C4-2B (cell line): ENCODE measurements at regions not wholly inside any gene's neighbourhood (a gene's known extent, or its start where the extent isn't known, plus 50 kb on each side); places are given as distances from the start of the nearest gene placed in this dataset.

ENCODE experiments used
- CTCF ChIP-seq: fragments of 450-650 bp; conservative IDR thresholded peaks from 2 replicates; pipeline ENCODE4 v1.5.1; 2017; ENCODE audit warnings: mild to moderate bottlenecking
- ZFX ChIP-seq: fragments of 450-650 bp; IDR thresholded peaks from 2 replicates; pipeline ENCODE4 v1.6.1; 2017

DNA sequence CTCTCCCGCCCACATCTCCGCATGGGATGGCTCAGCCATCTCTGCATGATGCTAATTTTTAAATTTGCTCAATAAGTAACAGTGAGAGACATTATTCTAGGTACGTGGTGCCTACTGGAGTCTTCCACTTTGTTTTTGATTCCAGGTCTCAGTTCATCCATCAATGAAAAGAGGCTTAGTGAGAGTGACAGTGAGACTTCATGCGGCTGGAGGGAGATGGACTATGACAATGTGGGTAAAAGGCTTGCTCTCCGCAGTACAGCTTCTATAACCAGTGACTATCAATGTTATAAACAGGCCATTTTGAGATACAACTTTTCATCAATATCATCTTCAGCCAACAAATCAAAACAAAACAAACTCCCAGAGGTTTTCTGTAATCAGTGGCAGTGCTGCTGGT, 563.4 kb upstream of the MKI67 start:
- TF ChIP-seq CTCF (no peak), ZFX (no peak)
